ENCODE measurements at regions not wholly inside any gene's neighbourhood (a gene's known extent, or its start where the extent isn't known, plus 50 kb on each side); places are given as distances from the start of the nearest gene placed in this dataset.

- TF ChIP-seq CTCF (IDR thresholded peaks at IDR 0.05; ENCODE audit: extremely low read depth, missing control alignments): no peak
- DNase-seq (ENCODE audit: low spot score): no peak
These were observed 135.3 kb upstream of the EEF1E1 start for GRCh38 chr6:8237668-8238067.

- no peak for DNase-seq (ENCODE audit: low spot score)
- TF ChIP-seq CTCF (IDR thresholded peaks at IDR 0.05; ENCODE audit: extremely low read depth, missing control alignments): no peak
These were observed 134.6 kb upstream of the EEF1E1 start for GRCh38 chr6:8236956-8237355.

GRCh38 chr6:8234321-8234720 lies 132.0 kb upstream of the EEF1E1 start:
- DNase-seq (ENCODE audit: low spot score): no peak
- no peak for TF ChIP-seq CTCF (IDR thresholded peaks at IDR 0.05; ENCODE audit: extremely low read depth, missing control alignments)

- no peak for TF ChIP-seq CTCF (IDR thresholded peaks at IDR 0.05; ENCODE audit: extremely low read depth, missing control alignments)
These were observed 129.6 kb upstream of the EEF1E1 start for GRCh38 chr6:8231956-8232355.

GRCh38 chr6:8229915-8230756 lies 127.8 kb upstream of the EEF1E1 start:
- TF ChIP-seq CTCF (IDR thresholded peaks at IDR 0.05; ENCODE audit: extremely low read depth, missing control alignments): no peak
- DNase-seq (ENCODE audit: low spot score): no peak

More at GRCh38 chr6:8231956-8232355, 129.6 kb upstream of the EEF1E1 start:
- no peak for DNase-seq (ENCODE audit: low spot score)

- no peak for DNase-seq (ENCODE audit: low spot score)
- no peak for TF ChIP-seq CTCF (IDR thresholded peaks at IDR 0.05; ENCODE audit: extremely low read depth, missing control alignments)
These were observed 122.8 kb upstream of the EEF1E1 start for GRCh38 chr6:8225113-8225512.

GRCh38 chr6:8223678-8224077 lies 121.3 kb upstream of the EEF1E1 start:
- no peak for TF ChIP-seq CTCF (IDR thresholded peaks at IDR 0.05; ENCODE audit: extremely low read depth, missing control alignments)

More at GRCh38 chr6:8223678-8224077, 121.3 kb upstream of the EEF1E1 start:
- no peak for DNase-seq (ENCODE audit: low spot score)

All from GM20000 (cell line).